HEK293 (cell line): ENCODE measurements at regions not wholly inside any gene's neighbourhood (a gene's known extent, or its start where the extent isn't known, plus 50 kb on each side); places are given as distances from the start of the nearest gene placed in this dataset.

Source experiments
- CTCF ChIA-PET: fragments of 350-600 bp; formaldehyde crosslinking; extraction: SDS; loops from one replicate; lab custom pipeline; 2021; ENCODE audit warnings: antibody characterized with exemption; lab: Yijun Ruan, JAX
- POLR2A ChIA-PET: fragments of 300-600 bp; formaldehyde crosslinking; extraction: SDS; loops from one replicate; lab custom pipeline; 2020; ENCODE audit warnings: antibody characterized with exemption, inconsistent platforms; lab: Yijun Ruan, JAX
- H3K27ac ChIP-seq: fragments of 200-500 bp; sonication (Bioruptor generic); 2 replicates; pipeline ENCODE4 v1.5.1; 2014; ENCODE audit warnings: low read depth, low read length, control low read depth, inconsistent platforms; ENCODE audit errors: extremely low read depth
- H3K36me3 ChIP-seq, 2 experiments: fragments of 200-500 bp in 1 of 2; sonication (Bioruptor generic) in 1 of 2; 1 replicate in 1 of 2; 2 replicates in 1 of 2; pipeline ENCODE4 v1.5.1; 2014 to 2017; ENCODE audit warnings: inconsistent platforms in 2 of 2, low read length in 2 of 2; ENCODE audit not compliant: control insufficient read depth in 2 of 2, insufficient read depth in 1 of 2
- H3K4me1 ChIP-seq: fragments of 200-500 bp; sonication (Bioruptor generic); 2 replicates; pipeline ENCODE4 v1.5.1; 2014; ENCODE audit warnings: mild to moderate bottlenecking, low read length, inconsistent platforms; ENCODE audit not compliant: control insufficient read depth, insufficient read depth
- H3K4me3 ChIP-seq: 2 replicates; pipeline ENCODE4 v1.5.1; 2011; ENCODE audit warnings: low read depth, mild to moderate bottlenecking, control low read depth, low read length, moderate library complexity
- H3K9me3 ChIP-seq: fragments of 200-500 bp; sonication (Bioruptor generic); 2 replicates; pipeline ENCODE4 v1.5.1; 2014; ENCODE audit warnings: low read depth, low read length, inconsistent platforms; ENCODE audit not compliant: control insufficient read depth, insufficient read depth
- HOXA7 ChIP-seq: sonication (generic); formaldehyde crosslinking; IDR thresholded peaks from 2 replicates; pipeline ENCODE4 v1.8.1; 2022; ENCODE audit warnings: missing genetic modification reagents, borderline replicate concordance
- KLF10 ChIP-seq: fragments of 450-650 bp; IDR thresholded peaks from 2 replicates; pipeline ENCODE4 v1.5.1; 2018; ENCODE audit warnings: missing biosample characterization, mild to moderate bottlenecking, missing genetic modification characterization
- PRDM10 ChIP-seq: fragments of 450-650 bp; formaldehyde crosslinking; IDR thresholded peaks from 2 replicates; pipeline ENCODE4 v1.5.1; 2016; ENCODE audit warnings: missing biosample characterization, missing genetic modification characterization
- WT1 ChIP-seq: fragments of 450-650 bp; formaldehyde crosslinking; IDR thresholded peaks from 2 replicates; pipeline ENCODE4 v1.5.1; 2016; ENCODE audit warnings: missing biosample characterization, missing genetic modification characterization
- ZBTB1 ChIP-seq: fragments of 450-650 bp; formaldehyde crosslinking; IDR thresholded peaks from 2 replicates; pipeline ENCODE4 v1.5.1; 2016; ENCODE audit warnings: missing biosample characterization, missing genetic modification characterization
- ZFP41 ChIP-seq: fragments of 450-650 bp; formaldehyde crosslinking; IDR thresholded peaks from 2 replicates; pipeline ENCODE4 v1.5.1; 2016; ENCODE audit warnings: missing biosample characterization, missing genetic modification characterization, borderline replicate concordance
- ZNF157 ChIP-seq: fragments of 450-650 bp; formaldehyde crosslinking; IDR thresholded peaks from 2 replicates; pipeline ENCODE4 v1.5.1; 2016; ENCODE audit warnings: missing biosample characterization, missing genetic modification characterization
- ZNF16 ChIP-seq: fragments of 450-650 bp; formaldehyde crosslinking; IDR thresholded peaks from 2 replicates; pipeline ENCODE4 v1.5.1; 2016; ENCODE audit warnings: low read depth, missing biosample characterization, missing genetic modification characterization
- ZNF350 ChIP-seq: fragments of 450-650 bp; formaldehyde crosslinking; IDR thresholded peaks from 2 replicates; pipeline ENCODE4 v1.5.0; 2017; ENCODE audit warnings: missing biosample characterization, mild to moderate bottlenecking, missing genetic modification characterization
- ZNF416 ChIP-seq: fragments of 450-650 bp; formaldehyde crosslinking; IDR thresholded peaks from 2 replicates; pipeline ENCODE4 v1.5.1; 2016; ENCODE audit warnings: missing biosample characterization, missing genetic modification characterization
- ZNF513 ChIP-seq: fragments of 450-650 bp; IDR thresholded peaks from 2 replicates; pipeline ENCODE4 v1.5.1; 2018; ENCODE audit warnings: missing biosample characterization, missing genetic modification characterization
- ZNF585B ChIP-seq: fragments of 450-650 bp; formaldehyde crosslinking; IDR thresholded peaks from 2 replicates; pipeline ENCODE4 v1.5.1; 2016; ENCODE audit warnings: missing biosample characterization, missing genetic modification characterization
- ZNF610 ChIP-seq: fragments of 450-650 bp; formaldehyde crosslinking; IDR thresholded peaks from 2 replicates; pipeline ENCODE4 v1.5.1; 2016; ENCODE audit warnings: missing biosample characterization, missing genetic modification characterization, borderline replicate concordance
- ZNF654 ChIP-seq: fragments of 450-650 bp; formaldehyde crosslinking; IDR thresholded peaks from 2 replicates; pipeline ENCODE4 v1.5.1; 2016; ENCODE audit warnings: low read depth, missing biosample characterization, missing genetic modification characterization
- ZSCAN30 ChIP-seq: fragments of 450-650 bp; IDR thresholded peaks from 2 replicates; pipeline ENCODE4 v1.5.1; 2018; ENCODE audit warnings: missing biosample characterization, mild to moderate bottlenecking, missing genetic modification characterization, moderate library complexity
- TF ChIP-seq, protein P1 (sequence below): fragments of 450-650 bp; formaldehyde crosslinking; IDR thresholded peaks from 2 replicates; pipeline ENCODE4 v1.5.1; 2016; ENCODE audit warnings: missing biosample characterization, missing genetic modification characterization, borderline replicate concordance

DNA sequence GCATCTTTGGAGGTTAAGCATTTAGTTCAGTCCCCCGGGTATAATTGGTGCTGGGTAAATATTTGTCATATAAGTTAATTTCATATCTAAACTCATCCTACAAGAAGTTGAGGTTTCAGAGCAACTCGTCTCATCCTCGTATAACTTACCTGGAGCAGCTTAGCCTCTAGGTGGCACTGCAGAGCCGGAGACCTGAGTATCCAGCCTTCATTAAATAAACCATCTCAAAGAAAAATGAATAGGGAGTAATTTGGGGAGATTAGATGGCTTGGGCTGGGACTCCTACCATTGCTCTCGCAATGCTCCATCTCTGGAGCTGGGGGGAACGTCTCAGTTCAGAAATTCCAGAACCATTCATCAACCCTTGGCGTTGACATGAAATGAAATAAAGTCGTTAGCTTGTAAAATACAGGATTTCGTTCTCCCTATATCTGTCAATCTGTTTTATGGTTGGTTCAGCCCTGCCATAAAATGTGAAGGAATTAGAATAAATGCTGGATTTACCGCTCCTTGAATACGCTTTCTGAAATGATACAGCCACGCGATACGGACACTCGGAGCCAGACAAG is 122.9 kb upstream of the TMEM132D start:
- H3K4me1 ChIP-seq = no peaks in the 10 kb centered on the region
- H3K9me3 ChIP-seq = no peaks in the 10 kb centered on the region
- no peaks in the 10 kb centered on the region for H3K36me3 ChIP-seq
- peak; percentile 26; the same call in 1 of the 2 replicates for TF ChIP-seq ZNF654 (tag by site-specific recombination)
- TF ChIP-seq, protein P1, sequence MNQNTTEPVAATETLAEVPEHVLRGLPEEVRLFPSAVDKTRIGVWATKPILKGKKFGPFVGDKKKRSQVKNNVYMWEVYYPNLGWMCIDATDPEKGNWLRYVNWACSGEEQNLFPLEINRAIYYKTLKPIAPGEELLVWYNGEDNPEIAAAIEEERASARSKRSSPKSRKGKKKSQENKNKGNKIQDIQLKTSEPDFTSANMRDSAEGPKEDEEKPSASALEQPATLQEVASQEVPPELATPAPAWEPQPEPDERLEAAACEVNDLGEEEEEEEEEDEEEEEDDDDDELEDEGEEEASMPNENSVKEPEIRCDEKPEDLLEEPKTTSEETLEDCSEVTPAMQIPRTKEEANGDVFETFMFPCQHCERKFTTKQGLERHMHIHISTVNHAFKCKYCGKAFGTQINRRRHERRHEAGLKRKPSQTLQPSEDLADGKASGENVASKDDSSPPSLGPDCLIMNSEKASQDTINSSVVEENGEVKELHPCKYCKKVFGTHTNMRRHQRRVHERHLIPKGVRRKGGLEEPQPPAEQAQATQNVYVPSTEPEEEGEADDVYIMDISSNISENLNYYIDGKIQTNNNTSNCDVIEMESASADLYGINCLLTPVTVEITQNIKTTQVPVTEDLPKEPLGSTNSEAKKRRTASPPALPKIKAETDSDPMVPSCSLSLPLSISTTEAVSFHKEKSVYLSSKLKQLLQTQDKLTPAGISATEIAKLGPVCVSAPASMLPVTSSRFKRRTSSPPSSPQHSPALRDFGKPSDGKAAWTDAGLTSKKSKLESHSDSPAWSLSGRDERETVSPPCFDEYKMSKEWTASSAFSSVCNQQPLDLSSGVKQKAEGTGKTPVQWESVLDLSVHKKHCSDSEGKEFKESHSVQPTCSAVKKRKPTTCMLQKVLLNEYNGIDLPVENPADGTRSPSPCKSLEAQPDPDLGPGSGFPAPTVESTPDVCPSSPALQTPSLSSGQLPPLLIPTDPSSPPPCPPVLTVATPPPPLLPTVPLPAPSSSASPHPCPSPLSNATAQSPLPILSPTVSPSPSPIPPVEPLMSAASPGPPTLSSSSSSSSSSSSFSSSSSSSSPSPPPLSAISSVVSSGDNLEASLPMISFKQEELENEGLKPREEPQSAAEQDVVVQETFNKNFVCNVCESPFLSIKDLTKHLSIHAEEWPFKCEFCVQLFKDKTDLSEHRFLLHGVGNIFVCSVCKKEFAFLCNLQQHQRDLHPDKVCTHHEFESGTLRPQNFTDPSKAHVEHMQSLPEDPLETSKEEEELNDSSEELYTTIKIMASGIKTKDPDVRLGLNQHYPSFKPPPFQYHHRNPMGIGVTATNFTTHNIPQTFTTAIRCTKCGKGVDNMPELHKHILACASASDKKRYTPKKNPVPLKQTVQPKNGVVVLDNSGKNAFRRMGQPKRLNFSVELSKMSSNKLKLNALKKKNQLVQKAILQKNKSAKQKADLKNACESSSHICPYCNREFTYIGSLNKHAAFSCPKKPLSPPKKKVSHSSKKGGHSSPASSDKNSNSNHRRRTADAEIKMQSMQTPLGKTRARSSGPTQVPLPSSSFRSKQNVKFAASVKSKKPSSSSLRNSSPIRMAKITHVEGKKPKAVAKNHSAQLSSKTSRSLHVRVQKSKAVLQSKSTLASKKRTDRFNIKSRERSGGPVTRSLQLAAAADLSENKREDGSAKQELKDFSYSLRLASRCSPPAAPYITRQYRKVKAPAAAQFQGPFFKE (tag by site-specific recombination) = no peak
- TF ChIP-seq KLF10 = no peak
- TF ChIP-seq WT1 = no peak
- no peak for TF ChIP-seq ZNF350 (tag by site-specific recombination)
- TF ChIP-seq ZNF610 (tag by site-specific recombination) = no peak
- no peak overlapping the region for H3K27ac ChIP-seq
- POLR2A ChIA-PET = no interaction called here
- H3K4me3 ChIP-seq = no peak overlapping the region
- CTCF ChIA-PET = interaction anchor here (0.6 to 3.8 kb wide), 16 partner anchors 11 to 1768 kb away, joined by 3 to 20 read pairs (median 3); no protein-coding TSS in a partner anchor

DNA sequence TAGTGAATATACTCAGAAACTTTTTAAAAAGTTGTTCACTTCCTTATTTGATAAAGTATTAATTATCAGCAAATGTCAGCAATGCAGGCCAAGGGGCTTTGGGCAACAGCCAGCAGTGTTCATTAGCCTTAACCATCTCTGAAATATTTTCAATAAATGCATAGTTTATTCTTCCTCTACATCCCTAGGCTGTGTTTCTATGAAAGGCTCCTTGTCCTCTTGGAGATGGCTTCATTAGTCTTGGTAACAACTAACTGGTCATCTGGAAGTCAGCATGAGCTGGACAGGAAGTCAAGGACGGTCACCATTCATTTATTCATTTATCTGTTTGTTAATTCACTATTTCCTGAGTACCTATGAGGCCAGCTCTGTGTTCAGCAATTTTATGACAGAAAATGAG is 124.0 kb upstream of the TMEM132D start:
- CTCF ChIA-PET = interaction anchor here (0.6 to 3.2 kb wide), 10 partner anchors 10 to 1769 kb away, joined by 3 to 14 read pairs (median 4); no protein-coding TSS in a partner anchor
- Histone ChIP-seq H3K4me1 (no peaks in the 10 kb centered on the region), H3K9me3 (no peaks in the 10 kb centered on the region), H3K4me3 (no peak overlapping the region), H3K27ac (no peak overlapping the region), H3K36me3 (no peaks in the 10 kb centered on the region)
- POLR2A ChIA-PET = no interaction called here
- TF ChIP-seq ZBTB1 (no peak), ZNF416 (tag by site-specific recombination) (no peak)

DNA sequence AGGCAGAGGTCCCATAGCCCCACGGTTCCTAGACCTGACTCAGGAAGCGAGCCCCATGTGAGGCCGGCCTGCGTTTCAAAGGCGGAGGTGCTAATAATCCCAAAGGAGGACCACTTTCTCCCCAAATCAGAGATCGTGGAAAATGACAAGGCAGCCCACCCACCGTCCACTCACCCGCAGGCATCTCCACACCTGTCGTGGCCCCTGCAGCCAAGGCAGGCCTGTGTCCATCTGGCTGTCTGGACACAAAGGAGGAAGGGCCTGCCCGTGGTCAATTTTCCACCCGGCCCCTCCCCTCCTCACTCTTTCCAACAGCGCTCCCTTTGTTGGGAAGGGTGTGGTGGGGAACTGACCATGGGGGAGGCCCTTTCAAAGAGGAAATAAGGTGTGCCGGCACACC is 125.3 kb upstream of the TMEM132D start:
- no peaks in the 10 kb centered on the region for H3K9me3 ChIP-seq
- no peak overlapping the region for H3K27ac ChIP-seq
- ChIA-PET CTCF (no interaction called here), POLR2A (no interaction called here)
- H3K4me3 ChIP-seq = no peak overlapping the region
- H3K36me3 ChIP-seq = no peaks in the 10 kb centered on the region
- H3K4me1 ChIP-seq = no peaks in the 10 kb centered on the region
- TF ChIP-seq ZNF157 (tag by site-specific recombination) (no peak), ZNF16 (no peak), HOXA7 (no peak), ZNF585B (tag by site-specific recombination) (no peak), PRDM10 (tag by site-specific recombination) (no peak), ZFP41 (no peak), ZNF513 (no peak), ZSCAN30 (tag by site-specific recombination) (no peak)
